WTC11 (cell line): ENCODE measurements at regions not wholly inside any gene's neighbourhood (a gene's known extent, or its start where the extent isn't known, plus 50 kb on each side); places are given as distances from the start of the nearest gene placed in this dataset.
"Not testable (repeated sequence)": the region's sequence is repeated elsewhere in the genome, so short reads cannot be mapped to it uniquely, and the experiment has no call there.

Source experiments
- ATAC-seq: fragments of 200-7000 bp; cut with Tn5 transposase; 2 replicates; pipeline ENCODE4 v1.10.0; 2021; ENCODE audit warnings: mild to moderate bottlenecking, moderate library complexity
- CTCF ChIA-PET: fragments of 300-600 bp; sonication (Branson Sonifier 250); formaldehyde crosslinking; loops from one replicate; lab custom pipeline; 2021; ENCODE audit warnings: antibody characterized with exemption; lab: Charles Lee
- POLR2A ChIA-PET: fragments of 350-600 bp; sonication (Branson Sonifier 250); formaldehyde crosslinking; loops from one replicate; lab custom pipeline; 2021; ENCODE audit warnings: antibody characterized with exemption; lab: Charles Lee
- DNase-seq: peaks from one replicate; pipeline ENCODE4 v3.0.0; 2021; ENCODE audit warnings: low spot score
- H3K27ac Mint-ChIP-seq: 2 replicates; pipeline ENCODE4 v1.8.0; 2021; ENCODE audit warnings: mixed read lengths
- H3K27me3 Mint-ChIP-seq: 2 replicates; pipeline ENCODE4 v1.8.0; 2021; ENCODE audit warnings: low read depth, mild to moderate bottlenecking, moderate library complexity, mixed read lengths
- H3K36me3 Mint-ChIP-seq: 2 replicates; pipeline ENCODE4 v1.8.0; 2021; ENCODE audit warnings: mixed read lengths
- H3K4me1 Mint-ChIP-seq: 2 replicates; pipeline ENCODE4 v1.8.0; 2022; ENCODE audit warnings: mixed read lengths
- H3K4me3 Mint-ChIP-seq: 2 replicates; pipeline ENCODE4 v1.8.0; 2021; ENCODE audit warnings: mild to moderate bottlenecking, moderate library complexity, mixed read lengths
- H3K9me3 Mint-ChIP-seq: 2 replicates; pipeline ENCODE4 v1.8.0; 2021; ENCODE audit warnings: mixed read lengths
- ATF1 ChIP-seq: sonication (generic); formaldehyde crosslinking; IDR thresholded peaks from 2 replicates; pipeline ENCODE4 v1.8.1; 2023; ENCODE audit warnings: mild to moderate bottlenecking, moderate library complexity, missing genetic modification reagents
- CBFB ChIP-seq: sonication (generic); formaldehyde crosslinking; IDR thresholded peaks from 2 replicates; pipeline ENCODE4 v1.8.1; 2022; ENCODE audit warnings: mild to moderate bottlenecking, low read depth, missing genetic modification reagents
- ETV6 ChIP-seq: sonication (generic); formaldehyde crosslinking; IDR thresholded peaks from 2 replicates; pipeline ENCODE4 v1.8.1; 2022; ENCODE audit warnings: mild to moderate bottlenecking, missing genetic modification reagents
- FOXP4 ChIP-seq: sonication (generic); formaldehyde crosslinking; IDR thresholded peaks from 2 replicates; pipeline ENCODE4 v1.8.0; 2022; ENCODE audit warnings: mild to moderate bottlenecking, missing genetic modification reagents
- GTF2I ChIP-seq: fragments of 250-450 bp; sonication (Bioruptor Pico); conservative IDR thresholded peaks from 2 replicates; pipeline ENCODE4 v1.4.0; 2021; ENCODE audit warnings: mild to moderate bottlenecking
- SP1 ChIP-seq: sonication (generic); formaldehyde crosslinking; conservative IDR thresholded peaks from 2 replicates; pipeline ENCODE4 v1.8.1; 2022; ENCODE audit warnings: missing genetic modification reagents
- STAT6 ChIP-seq: sonication (generic); formaldehyde crosslinking; conservative IDR thresholded peaks from 2 replicates; pipeline ENCODE4 v1.8.1; 2023; ENCODE audit warnings: mild to moderate bottlenecking, low read depth, missing genetic modification reagents, moderate library complexity
- ZNF263 ChIP-seq: sonication (generic); formaldehyde crosslinking; IDR thresholded peaks from 2 replicates; pipeline ENCODE4 v1.8.1; 2022; ENCODE audit warnings: low read depth, mild to moderate bottlenecking, moderate library complexity, missing genetic modification reagents
- ZNF671 ChIP-seq: fragments of 250-450 bp; sonication (Bioruptor Pico); IDR thresholded peaks from 2 replicates; pipeline ENCODE4 v1.8.0; 2021; ENCODE audit warnings: mild to moderate bottlenecking
- TF ChIP-seq, protein P1 (sequence below): sonication (generic); formaldehyde crosslinking; IDR thresholded peaks from 2 replicates; pipeline ENCODE4 v1.8.1; 2023; ENCODE audit warnings: mild to moderate bottlenecking, missing genetic modification reagents, moderate library complexity
- TF ChIP-seq, protein P2 (sequence below): sonication (generic); formaldehyde crosslinking; IDR thresholded peaks from 2 replicates; pipeline ENCODE4 v1.8.1; 2023; ENCODE audit warnings: mild to moderate bottlenecking, missing genetic modification reagents, borderline replicate concordance
- TF ChIP-seq, protein P3 (sequence below): fragments of 250-450 bp; sonication (Bioruptor Pico); conservative IDR thresholded peaks from 2 replicates; pipeline ENCODE4 v1.9.0; 2021; ENCODE audit warnings: mild to moderate bottlenecking

DNA sequence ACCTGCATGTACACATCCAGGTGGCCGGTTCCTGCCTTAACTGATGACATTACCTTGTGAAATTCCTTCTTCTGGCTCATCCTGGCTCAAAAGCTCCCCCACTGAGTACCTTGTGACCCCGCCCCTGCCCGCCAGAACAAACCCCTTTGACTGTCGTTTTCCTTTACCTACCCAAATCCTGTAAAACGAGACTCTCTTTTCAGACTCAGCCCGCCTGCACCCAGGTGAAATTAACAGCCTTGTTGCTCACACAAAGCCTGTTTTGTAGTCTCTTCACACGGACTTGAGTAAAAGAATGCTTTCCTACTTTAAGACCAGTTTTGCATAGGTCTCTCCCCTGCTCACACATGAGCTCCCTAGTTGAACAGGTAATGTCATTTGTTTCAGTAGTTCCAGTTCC, 667.4 kb upstream of the GBE1 start:
- peak; percentile 95 for ATAC-seq
- TF ChIP-seq FOXP4 (CRISPR knock-in tag) (peak; percentile 44; the same call in 1 of the 2 replicates), SP1 (CRISPR knock-in tag) (0 out of 2 replicates have a peak, but pooled peaks have one; percentile 23)
- TF ChIP-seq, protein P1, sequence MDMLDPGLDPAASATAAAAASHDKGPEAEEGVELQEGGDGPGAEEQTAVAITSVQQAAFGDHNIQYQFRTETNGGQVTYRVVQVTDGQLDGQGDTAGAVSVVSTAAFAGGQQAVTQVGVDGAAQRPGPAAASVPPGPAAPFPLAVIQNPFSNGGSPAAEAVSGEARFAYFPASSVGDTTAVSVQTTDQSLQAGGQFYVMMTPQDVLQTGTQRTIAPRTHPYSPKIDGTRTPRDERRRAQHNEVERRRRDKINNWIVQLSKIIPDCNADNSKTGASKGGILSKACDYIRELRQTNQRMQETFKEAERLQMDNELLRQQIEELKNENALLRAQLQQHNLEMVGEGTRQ (CRISPR knock-in tag): peak; percentile 52
- H3K4me1 Mint-ChIP-seq: peaks cover 83% of the 10 kb centered on the region
- DNase-seq: peak; percentile 77
- POLR2A ChIA-PET, H3K9me3 Mint-ChIP-seq, H3K27me3 Mint-ChIP-seq, H3K36me3 Mint-ChIP-seq: not testable (repeated sequence)
- CTCF ChIA-PET: interaction anchor here (1.0 to 1.5 kb wide), 3 partner anchors 12 to 168 kb away, joined by 3 to 6 read pairs (median 3); no protein-coding TSS in a partner anchor
- H3K4me3 Mint-ChIP-seq: peak overlapping the region; percentile 56
- H3K27ac Mint-ChIP-seq: peak overlapping the region; percentile 99

- no peak for TF ChIP-seq ZNF671 (CRISPR knock-in tag)
- TF ChIP-seq ETV6: no peak
- DNase-seq (no peak), ATAC-seq (no peak)
- CTCF ChIA-PET: no interaction called here
- POLR2A ChIA-PET: no interaction called here
- no peak overlapping the region for H3K27ac Mint-ChIP-seq
- no peaks in the 10 kb centered on the region for H3K36me3 Mint-ChIP-seq
- H3K9me3 Mint-ChIP-seq: no peaks in the 10 kb centered on the region
- no peaks in the 10 kb centered on the region for H3K27me3 Mint-ChIP-seq
- no peak overlapping the region for H3K4me3 Mint-ChIP-seq
- H3K4me1 Mint-ChIP-seq: peaks cover 57% of the 10 kb centered on the region
Observed at GRCh38 chr3:82424031-82424339, 662.5 kb upstream of the GBE1 start.

GRCh38 chr3:82423268-82424030, 662.0 kb upstream of the GBE1 start:
- Mint-ChIP-seq H3K36me3 (no peaks in the 10 kb centered on the region), H3K9me3 (no peaks in the 10 kb centered on the region), H3K27me3 (no peaks in the 10 kb centered on the region), H3K27ac (peak overlapping the region; percentile 93), H3K4me3 (peak overlapping the region; percentile 28), H3K4me1 (peaks cover 52% of the 10 kb centered on the region)
- POLR2A ChIA-PET: interaction anchor here (0.5 kb wide), 1 partner anchor 1861 kb away, joined by 4 read pairs; no protein-coding TSS in a partner anchor
- CTCF ChIA-PET: no interaction called here
- DNase-seq (peak; percentile 10), ATAC-seq (peak; percentile 99)
- TF ChIP-seq GTF2I (CRISPR knock-in tag): no peak
- TF ChIP-seq, protein P2, sequence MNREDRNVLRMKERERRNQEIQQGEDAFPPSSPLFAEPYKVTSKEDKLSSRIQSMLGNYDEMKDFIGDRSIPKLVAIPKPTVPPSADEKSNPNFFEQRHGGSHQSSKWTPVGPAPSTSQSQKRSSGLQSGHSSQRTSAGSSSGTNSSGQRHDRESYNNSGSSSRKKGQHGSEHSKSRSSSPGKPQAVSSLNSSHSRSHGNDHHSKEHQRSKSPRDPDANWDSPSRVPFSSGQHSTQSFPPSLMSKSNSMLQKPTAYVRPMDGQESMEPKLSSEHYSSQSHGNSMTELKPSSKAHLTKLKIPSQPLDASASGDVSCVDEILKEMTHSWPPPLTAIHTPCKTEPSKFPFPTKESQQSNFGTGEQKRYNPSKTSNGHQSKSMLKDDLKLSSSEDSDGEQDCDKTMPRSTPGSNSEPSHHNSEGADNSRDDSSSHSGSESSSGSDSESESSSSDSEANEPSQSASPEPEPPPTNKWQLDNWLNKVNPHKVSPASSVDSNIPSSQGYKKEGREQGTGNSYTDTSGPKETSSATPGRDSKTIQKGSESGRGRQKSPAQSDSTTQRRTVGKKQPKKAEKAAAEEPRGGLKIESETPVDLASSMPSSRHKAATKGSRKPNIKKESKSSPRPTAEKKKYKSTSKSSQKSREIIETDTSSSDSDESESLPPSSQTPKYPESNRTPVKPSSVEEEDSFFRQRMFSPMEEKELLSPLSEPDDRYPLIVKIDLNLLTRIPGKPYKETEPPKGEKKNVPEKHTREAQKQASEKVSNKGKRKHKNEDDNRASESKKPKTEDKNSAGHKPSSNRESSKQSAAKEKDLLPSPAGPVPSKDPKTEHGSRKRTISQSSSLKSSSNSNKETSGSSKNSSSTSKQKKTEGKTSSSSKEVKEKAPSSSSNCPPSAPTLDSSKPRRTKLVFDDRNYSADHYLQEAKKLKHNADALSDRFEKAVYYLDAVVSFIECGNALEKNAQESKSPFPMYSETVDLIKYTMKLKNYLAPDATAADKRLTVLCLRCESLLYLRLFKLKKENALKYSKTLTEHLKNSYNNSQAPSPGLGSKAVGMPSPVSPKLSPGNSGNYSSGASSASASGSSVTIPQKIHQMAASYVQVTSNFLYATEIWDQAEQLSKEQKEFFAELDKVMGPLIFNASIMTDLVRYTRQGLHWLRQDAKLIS (CRISPR knock-in tag): no peak
- TF ChIP-seq STAT6 (CRISPR knock-in tag): no peak
- TF ChIP-seq, protein P3, sequence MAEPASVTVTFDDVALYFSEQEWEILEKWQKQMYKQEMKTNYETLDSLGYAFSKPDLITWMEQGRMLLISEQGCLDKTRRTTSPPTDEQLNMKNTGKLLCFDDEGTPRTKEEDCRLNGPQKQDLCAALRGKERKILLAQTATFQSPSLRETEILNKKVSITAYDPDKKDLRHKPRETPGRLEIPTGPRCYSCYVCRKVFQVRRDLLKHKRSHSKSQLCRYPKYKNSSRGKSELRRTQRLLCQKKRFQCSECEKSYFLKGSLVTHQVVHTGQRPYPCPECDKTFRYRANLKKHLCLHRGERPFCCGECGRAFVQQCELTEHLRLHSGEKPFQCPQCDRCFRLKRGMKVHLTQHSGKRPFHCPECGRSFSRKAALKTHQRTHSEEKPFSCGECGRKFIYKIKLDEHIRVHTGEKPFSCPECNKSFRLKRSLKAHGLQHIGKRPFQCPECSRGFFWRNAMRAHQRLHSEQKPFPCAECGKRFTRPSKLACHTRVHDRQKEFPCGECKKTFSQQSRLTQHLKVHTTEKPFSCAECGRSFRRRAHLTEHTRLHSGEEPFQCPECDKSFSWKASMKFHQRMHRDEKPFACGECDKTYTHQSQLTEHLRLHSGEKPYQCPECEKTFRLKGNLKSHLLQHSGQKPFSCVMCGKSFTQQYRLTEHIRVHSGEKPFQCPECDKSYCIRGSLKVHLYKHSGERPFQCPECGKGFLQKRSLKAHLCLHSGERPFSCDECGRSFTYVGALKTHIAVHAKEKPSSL: no peak
- TF ChIP-seq ATF1: no peak
- TF ChIP-seq ZNF263 (CRISPR knock-in tag): no peak
- TF ChIP-seq CBFB (CRISPR knock-in tag): no peak
